ENCODE measurements at regions not wholly inside any gene's neighbourhood (a gene's known extent, or its start where the extent isn't known, plus 50 kb on each side); places are given as distances from the start of the nearest gene placed in this dataset.

GRCh38 chr10:123496375-123496774 is 169.8 kb upstream of the GPR26 start:
- no peak for DNase-seq (ENCODE audit: low read depth)

- no peak for DNase-seq (ENCODE audit: low read depth)
Measured at GRCh38 chr10:123496996-123497660, 169.0 kb upstream of the GPR26 start.

GRCh38 chr10:123500110-123500509 is 166.0 kb upstream of the GPR26 start:
- DNase-seq (ENCODE audit: low read depth) = no peak

GRCh38 chr10:123501148-123501547 is 165.0 kb upstream of the GPR26 start:
- DNase-seq (ENCODE audit: low read depth) = no peak

- no peak for DNase-seq (ENCODE audit: low read depth)
Measured at GRCh38 chr10:123502983-123503382, 163.2 kb upstream of the GPR26 start.

GRCh38 chr10:123506455-123506854 is 159.7 kb upstream of the GPR26 start:
- DNase-seq (ENCODE audit: low read depth) = no peak

- peak; percentile 7 for DNase-seq (ENCODE audit: low read depth)
Measured at GRCh38 chr10:123507298-123507697, 158.9 kb upstream of the GPR26 start.

GRCh38 chr10:123509338-123509737 is 156.8 kb upstream of the GPR26 start:
- DNase-seq (ENCODE audit: low read depth) = no peak

GRCh38 chr10:123512901-123513775 is 153.0 kb upstream of the GPR26 start:
- no peak for DNase-seq (ENCODE audit: low read depth)

GRCh38 chr10:123513870-123514269 is 152.3 kb upstream of the GPR26 start:
- DNase-seq (ENCODE audit: low read depth) = no peak

- DNase-seq (ENCODE audit: low read depth) = no peak
Measured at GRCh38 chr10:123514996-123515395, 151.2 kb upstream of the GPR26 start.

GRCh38 chr10:123515661-123516060 is 150.5 kb upstream of the GPR26 start:
- no peak for DNase-seq (ENCODE audit: low read depth)

- no peak for DNase-seq (ENCODE audit: low read depth)
Measured at GRCh38 chr10:123516291-123516690, 149.9 kb upstream of the GPR26 start.

GRCh38 chr10:123517426-123517825 is 148.7 kb upstream of the GPR26 start:
- no peak for DNase-seq (ENCODE audit: low read depth)

GRCh38 chr10:123517901-123518300 is 148.3 kb upstream of the GPR26 start:
- DNase-seq (ENCODE audit: low read depth) = no peak

- no peak for DNase-seq (ENCODE audit: low read depth)
Measured at GRCh38 chr10:123518765-123519164, 147.4 kb upstream of the GPR26 start.

- no peak for DNase-seq (ENCODE audit: low read depth)
Measured at GRCh38 chr10:123519861-123520260, 146.3 kb upstream of the GPR26 start.

- no peak for DNase-seq (ENCODE audit: low read depth)
Measured at GRCh38 chr10:123521076-123521475, 145.1 kb upstream of the GPR26 start.

- DNase-seq (ENCODE audit: low read depth) = no peak
Measured at GRCh38 chr10:123521556-123521955, 144.6 kb upstream of the GPR26 start.

- DNase-seq (ENCODE audit: low read depth) = no peak
Measured at GRCh38 chr10:123522702-123523312, 143.3 kb upstream of the GPR26 start.

GRCh38 chr10:123523833-123524232 is 142.3 kb upstream of the GPR26 start:
- no peak for DNase-seq (ENCODE audit: low read depth)

- DNase-seq (ENCODE audit: low read depth) = no peak
Measured at GRCh38 chr10:123526356-123527064, 139.6 kb upstream of the GPR26 start.

Data from fibroblast of gingiva (primary cell).